GM18870 (cell line): ENCODE measurements at regions not wholly inside any gene's neighbourhood (a gene's known extent, or its start where the extent isn't known, plus 50 kb on each side); places are given as distances from the start of the nearest gene placed in this dataset.
"Not testable (repeated sequence)": the region's sequence is repeated elsewhere in the genome, so short reads cannot be mapped to it uniquely, and the experiment has no call there.

Experiments used
- ATAC-seq: cut with Tn5 transposase; IDR thresholded peaks from one replicate; pipeline ENCODE4 v1.9.1; 2021; ENCODE audit warnings: moderate library complexity; ENCODE audit not compliant: unreplicated experiment

- ATAC-seq: no peak
Measured at GRCh38 chr14:65153101-65153500, 50.8 kb upstream of the MAX start.

DNA sequence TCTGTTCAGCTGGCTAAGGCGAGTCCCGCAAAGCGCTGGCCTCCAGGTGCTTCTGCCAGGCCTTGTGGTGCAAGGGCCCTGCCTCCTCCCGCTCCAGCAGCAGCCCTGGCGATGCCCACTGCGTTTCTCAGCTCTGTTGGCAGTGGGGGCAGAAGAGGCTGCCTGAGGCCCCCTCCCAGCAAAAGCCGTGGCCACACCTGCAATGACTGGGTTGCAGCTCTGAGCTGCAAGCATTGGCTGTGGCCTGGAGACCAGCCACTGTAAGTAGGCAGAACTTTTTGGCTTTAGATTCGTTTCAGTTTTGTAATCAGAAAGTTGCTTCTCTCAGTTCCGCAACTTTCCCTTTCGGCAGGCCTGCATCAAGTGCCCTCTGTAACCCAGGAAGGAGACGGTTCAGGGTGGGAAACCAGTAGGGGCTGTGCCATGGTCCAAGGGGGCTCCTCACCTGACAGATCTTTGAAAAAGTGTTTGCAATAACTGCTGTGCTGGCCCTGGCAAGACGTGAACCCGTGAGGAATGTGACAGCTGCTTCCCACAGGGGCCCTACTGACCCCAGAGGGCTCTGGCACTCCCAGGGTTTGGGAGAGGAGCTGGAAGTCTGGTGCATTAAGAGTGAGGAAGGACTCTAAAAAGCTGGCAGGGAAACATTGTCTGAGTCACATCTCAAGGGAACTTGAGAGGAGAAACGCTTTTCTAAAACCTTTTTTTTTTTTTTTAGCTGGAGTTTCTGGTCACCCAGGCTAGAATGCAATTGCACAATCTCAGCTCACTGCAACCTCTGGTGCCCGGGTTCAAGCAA, 54.5 kb upstream of the MAX start:
- ATAC-seq: peak; percentile 55

DNA sequence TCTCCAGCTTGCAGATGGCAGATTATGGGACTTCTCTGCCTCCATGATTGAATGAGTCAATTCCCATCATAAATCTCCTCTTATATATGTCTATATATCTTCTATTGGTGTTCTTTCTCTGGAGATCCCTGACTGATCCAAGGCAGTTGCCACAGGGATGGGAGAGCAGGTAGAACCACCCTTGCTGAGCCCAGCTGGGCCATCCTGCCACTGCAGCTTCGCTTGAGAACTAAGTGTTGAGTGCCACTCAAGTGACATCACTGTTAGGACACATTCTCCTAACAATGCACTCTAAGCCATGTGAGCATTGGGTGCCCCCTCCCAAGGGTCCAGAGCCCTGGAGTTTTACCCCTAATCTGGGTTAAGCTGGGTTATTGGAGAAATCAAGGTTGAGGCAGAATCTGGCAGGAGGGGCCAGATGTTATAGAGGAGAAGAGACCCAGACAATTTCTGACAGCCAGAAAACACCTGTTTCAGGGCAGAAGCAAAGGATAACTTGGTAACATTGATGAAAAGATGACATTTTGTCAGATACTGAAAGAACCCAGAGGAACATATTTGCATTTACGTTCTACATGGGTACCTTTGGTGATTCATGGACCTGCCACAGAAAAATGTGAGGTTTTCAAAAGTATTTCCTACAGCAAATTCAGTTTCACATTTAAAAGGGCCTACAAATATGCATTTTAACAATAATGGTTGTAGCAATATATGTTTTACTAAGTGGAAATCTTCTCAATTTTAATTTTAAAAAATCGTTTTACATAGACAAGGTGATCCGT, 57.2 kb upstream of the MAX start:
- peak; percentile 79 for ATAC-seq

DNA sequence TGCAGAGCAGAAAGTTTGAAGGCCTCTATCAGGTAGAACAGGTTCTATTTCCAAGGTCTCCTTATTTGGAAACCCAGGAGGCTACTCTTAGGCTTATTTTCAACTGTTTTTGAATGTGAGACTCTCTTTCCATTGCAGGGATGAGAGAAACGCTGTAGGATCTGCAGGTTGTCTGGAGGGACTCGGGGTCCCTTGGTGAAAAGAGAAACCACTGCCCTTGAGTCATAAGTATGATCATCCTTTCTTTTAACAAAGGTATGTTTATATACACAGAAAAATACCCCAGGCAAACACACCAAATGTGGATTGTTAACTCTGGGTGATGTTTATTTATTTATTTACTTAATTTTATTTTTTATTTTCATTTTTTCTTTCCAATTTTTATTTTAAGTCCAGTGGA, 57.8 kb upstream of the MAX start:
- peak; percentile 5 for ATAC-seq

DNA sequence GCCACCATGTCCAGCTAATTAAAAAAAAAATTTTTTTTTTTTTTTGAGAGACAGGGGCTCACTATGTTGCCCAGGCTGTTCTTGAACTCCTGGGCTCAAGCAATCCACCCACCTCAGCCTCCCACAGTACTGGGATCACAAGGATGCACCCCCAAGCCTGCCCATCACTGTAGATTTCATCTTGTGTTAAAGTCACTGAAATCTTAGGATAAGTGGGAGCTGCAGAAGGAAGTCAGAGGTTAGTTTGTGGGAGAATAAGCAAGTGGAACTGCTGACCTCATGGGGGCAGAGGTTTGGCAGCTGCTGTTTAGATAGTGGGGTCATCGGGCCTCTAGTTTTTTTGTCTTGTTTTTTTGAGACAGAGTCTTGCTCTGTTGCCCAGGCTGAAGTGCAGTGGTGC, 59.7 kb upstream of the MAX start:
- no peak for ATAC-seq

DNA sequence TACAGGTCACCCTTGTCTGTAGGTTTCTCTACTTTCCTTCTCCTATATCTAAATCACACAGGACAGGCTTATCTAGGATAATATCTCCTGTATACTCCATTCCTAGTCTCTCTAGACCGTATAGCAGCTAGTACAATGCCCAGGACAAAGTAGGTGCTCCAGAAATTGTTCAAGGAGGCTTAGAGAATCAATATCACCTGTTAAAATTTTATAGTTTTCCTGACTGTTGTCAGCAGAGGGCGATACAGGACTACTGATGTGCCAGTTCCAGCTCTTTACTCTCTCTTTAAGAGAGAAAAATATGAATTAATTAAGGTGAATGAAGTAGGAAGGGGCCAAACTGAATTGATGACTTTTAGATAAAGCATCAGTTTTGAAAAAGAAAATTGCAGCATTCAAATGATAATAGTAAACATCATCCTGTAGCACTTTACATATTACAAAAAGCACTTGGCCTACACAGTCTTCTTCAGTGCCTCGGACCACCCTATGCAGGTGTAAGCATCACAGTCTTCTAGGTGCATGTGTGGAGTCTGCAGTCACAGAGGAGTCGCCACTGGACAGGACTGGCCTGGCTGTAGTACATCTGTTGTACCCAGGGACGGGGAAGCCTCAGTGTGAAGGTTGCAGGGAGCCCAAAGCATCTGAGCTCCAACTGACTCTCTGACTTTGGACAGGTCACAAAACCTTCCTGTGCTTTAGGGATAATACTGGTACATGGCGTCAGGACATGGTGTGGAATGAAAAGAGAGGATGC, 61.9 kb upstream of the MAX start:
- ATAC-seq: no peak

DNA sequence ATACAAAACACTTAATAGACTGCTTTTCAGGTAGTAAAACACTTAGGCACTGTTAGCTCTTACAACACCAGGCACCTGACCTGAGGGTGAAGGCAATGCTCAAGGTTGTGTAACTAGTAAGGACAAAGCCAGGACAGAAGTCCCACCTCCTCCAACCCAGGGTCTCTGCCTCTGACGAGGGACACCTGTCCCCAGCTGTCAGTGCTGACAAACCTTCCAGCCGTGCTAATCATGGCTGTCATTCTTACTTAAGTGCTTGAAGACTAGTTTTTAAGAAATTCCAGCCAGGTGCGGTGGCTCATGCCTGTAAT, 62.5 kb upstream of the MAX start:
- no peak for ATAC-seq

GRCh38 chr14:65167072-65167645, 64.8 kb upstream of the MAX start:
- no peak for ATAC-seq

GRCh38 chr14:65168840-65169239, 66.5 kb upstream of the MAX start:
- ATAC-seq: peak; percentile 20

GRCh38 chr14:65169351-65169750, 67.0 kb upstream of the MAX start:
- ATAC-seq: peak; percentile 81

GRCh38 chr14:65170318-65170717, 68.0 kb upstream of the MAX start:
- ATAC-seq: no peak

GRCh38 chr14:65170768-65171507, 68.6 kb upstream of the MAX start:
- ATAC-seq: peak; percentile 29

GRCh38 chr14:65173973-65174693, 71.8 kb upstream of the MAX start:
- ATAC-seq: no peak

DNA sequence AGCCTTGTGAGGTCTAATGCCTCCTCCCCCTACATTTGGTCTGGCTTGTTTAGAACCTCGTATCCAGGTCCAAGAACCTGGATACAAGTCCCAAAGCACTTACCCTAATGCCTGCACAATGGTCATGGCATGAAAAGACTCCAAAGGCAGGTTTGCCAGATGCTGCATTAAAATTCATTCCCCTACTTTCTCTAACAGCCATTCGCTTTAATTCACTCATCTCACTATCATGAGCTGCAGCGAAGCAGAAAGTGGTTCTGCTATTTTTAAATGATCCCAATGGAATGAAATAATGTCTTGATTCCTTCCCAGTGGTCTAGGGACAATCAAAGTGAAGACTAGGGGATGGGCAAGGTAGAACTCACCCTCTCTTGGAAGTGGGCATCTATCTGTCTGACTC, 72.5 kb upstream of the MAX start:
- no peak for ATAC-seq

DNA sequence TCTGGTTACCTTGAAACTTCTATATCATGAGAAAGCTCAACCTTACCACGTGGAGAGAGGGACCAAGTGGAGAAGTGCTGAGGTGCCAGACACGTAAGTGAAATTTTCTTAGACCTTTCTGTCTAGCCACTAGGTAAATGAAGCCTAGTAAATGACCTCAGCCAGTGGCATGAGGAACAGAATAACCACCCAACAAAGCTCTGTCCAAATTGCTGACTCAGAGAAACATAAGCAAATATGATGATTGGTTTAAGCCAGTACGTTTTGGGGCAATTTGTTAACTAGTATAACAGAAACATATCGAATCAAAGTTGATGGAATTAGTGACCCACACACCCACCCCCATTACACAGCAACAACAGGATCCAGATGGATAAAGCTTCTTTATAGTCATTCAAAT, 75.2 kb upstream of the MAX start:
- no peak for ATAC-seq

DNA sequence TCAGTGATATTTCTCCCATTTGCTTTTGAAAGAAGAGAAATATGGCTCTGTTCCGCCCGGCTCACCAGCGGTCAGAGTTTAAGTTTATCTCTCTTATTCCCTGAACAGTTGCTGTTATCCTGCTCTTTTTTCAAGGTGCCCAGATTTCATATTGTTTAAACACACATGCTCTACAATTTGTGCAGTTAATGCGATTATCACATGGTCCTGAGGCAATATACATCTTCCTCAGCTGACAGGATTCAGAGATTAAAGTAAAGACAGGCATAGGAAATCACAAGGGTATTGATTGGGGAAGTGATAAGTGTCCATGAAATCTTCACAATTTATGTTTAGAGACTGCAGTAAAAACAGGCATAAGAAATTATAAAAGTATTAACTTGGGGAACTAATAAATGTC, 76.9 kb upstream of the MAX start:
- ATAC-seq: not testable (repeated sequence)

DNA sequence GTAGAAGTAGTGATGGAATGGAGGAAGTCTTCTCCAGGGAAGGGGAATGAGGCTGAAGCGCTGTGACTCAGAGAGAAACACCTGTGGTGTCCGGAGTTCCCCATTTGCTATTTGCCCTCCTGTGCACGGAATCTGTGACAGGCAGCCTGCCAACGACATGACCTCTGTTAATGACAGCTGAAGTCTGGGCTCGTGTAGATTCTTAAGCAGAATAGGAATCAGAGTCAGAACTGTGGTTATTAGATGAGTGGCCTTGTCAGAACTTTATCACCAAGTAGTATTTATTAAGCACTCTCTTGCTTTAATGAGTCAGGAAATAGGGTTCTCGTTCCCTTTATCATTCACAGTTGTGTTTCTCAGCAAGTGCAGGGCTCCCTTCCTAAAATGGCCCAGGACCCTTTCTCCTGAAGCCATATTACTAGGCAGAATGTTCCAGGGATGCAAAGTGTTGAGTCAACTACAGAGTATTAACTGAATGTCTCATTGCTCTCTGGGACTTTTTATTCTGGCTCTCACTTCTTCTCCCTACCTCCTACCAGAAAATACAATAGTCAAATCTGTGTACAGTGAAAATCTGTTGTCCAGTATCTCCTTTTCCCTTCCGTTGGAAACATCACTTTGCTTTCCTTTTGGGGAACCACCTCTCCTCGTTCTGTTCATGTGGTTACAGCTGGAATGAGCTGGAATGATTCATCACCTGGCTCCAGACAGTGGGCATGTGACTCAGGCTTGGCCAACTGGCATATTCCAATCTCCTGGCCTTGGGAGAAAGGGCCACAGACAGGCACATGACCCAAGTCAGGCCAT, 77.8 kb upstream of the MAX start:
- peak; percentile 96 for ATAC-seq

DNA sequence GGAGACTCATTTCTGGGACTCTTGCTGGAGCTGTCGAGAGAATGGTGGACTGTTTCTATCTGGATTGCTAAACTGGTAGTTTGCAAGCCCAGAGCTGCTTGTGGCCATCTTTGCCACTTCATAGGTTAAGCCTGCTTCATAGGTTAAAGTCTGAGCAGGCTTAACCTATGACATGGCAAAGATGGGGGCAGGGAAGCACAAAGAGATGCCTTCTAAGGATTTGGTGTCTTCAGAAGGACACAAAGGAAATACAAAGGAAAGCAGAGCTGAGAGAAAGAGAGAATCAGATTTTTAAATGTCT, 78.4 kb upstream of the MAX start:
- no peak for ATAC-seq

GRCh38 chr14:65184032-65184764, 81.9 kb upstream of the MAX start:
- ATAC-seq: no peak
